ENCODE measurements at regions not wholly inside any gene's neighbourhood (a gene's known extent, or its start where the extent isn't known, plus 50 kb on each side); places are given as distances from the start of the nearest gene placed in this dataset.

DNA sequence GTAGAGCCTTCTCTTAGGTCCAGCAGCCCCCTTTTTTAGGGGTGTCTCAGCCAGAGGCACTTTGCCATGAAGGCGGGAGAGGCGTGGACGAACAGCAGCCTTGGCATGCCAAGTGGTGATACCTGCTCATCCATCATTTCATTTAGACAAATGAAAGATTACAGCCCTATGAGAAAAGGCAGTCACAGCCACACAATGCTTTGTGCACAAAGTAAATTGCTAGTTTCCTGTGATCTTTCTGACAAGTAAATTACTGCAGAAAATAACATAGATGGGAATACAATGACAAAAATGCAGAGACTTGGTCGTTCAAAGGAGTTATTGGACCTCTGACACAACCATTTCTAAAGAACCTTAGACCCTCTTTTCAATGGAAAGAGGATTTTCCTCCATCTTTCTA is 94.9 kb downstream of the RND3 start:
- H3K27ac Mint-ChIP-seq (ENCODE audit: unreplicated experiment): no peak overlapping the region
- H3K9me3 Mint-ChIP-seq (ENCODE audit: unreplicated experiment): no peaks in the 10 kb centered on the region
- no peak for DNase-seq (ENCODE audit: low spot score)
- no peaks in the 10 kb centered on the region for H3K36me3 Mint-ChIP-seq (ENCODE audit: low read depth, unreplicated experiment)
- H3K4me1 Mint-ChIP-seq (ENCODE audit: unreplicated experiment): no peaks in the 10 kb centered on the region
- TF ChIP-seq, protein P1, sequence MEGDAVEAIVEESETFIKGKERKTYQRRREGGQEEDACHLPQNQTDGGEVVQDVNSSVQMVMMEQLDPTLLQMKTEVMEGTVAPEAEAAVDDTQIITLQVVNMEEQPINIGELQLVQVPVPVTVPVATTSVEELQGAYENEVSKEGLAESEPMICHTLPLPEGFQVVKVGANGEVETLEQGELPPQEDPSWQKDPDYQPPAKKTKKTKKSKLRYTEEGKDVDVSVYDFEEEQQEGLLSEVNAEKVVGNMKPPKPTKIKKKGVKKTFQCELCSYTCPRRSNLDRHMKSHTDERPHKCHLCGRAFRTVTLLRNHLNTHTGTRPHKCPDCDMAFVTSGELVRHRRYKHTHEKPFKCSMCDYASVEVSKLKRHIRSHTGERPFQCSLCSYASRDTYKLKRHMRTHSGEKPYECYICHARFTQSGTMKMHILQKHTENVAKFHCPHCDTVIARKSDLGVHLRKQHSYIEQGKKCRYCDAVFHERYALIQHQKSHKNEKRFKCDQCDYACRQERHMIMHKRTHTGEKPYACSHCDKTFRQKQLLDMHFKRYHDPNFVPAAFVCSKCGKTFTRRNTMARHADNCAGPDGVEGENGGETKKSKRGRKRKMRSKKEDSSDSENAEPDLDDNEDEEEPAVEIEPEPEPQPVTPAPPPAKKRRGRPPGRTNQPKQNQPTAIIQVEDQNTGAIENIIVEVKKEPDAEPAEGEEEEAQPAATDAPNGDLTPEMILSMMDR (IDR thresholded peaks at IDR 0.05; ENCODE audit: unreplicated experiment): no peak
- H3K4me3 Mint-ChIP-seq (ENCODE audit: unreplicated experiment): no peak overlapping the region
- H3K27me3 Mint-ChIP-seq (ENCODE audit: unreplicated experiment): peaks cover 2% of the 10 kb centered on the region

DNA sequence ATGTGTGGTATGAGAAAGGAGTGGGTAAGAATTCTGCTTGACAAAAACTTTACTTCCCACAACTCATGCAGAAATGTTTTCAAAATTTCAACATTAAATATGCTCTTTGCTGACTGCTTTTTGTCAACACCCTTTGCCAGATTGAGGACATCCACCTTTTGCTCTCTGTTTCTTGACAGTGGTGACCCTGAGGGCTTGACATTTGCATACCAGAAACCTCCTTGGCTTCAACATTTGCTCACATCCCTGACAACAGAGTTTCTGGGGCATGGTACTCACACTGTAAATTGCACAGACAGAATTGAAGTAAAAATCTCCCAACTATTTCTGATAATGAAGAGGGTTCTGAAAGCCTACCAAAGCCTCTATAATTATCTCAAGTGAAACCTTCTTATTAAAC is 95.7 kb downstream of the RND3 start:
- TF ChIP-seq, protein P1 (IDR thresholded peaks at IDR 0.05; ENCODE audit: unreplicated experiment): no peak
- Mint-ChIP-seq H3K4me3 (ENCODE audit: unreplicated experiment) (no peak overlapping the region), H3K4me1 (ENCODE audit: unreplicated experiment) (no peaks in the 10 kb centered on the region), H3K36me3 (ENCODE audit: low read depth, unreplicated experiment) (no peaks in the 10 kb centered on the region), H3K27me3 (ENCODE audit: unreplicated experiment) (peaks cover 2% of the 10 kb centered on the region), H3K9me3 (ENCODE audit: unreplicated experiment) (no peaks in the 10 kb centered on the region), H3K27ac (ENCODE audit: unreplicated experiment) (no peak overlapping the region)
- DNase-seq (ENCODE audit: low spot score): no peak

DNA sequence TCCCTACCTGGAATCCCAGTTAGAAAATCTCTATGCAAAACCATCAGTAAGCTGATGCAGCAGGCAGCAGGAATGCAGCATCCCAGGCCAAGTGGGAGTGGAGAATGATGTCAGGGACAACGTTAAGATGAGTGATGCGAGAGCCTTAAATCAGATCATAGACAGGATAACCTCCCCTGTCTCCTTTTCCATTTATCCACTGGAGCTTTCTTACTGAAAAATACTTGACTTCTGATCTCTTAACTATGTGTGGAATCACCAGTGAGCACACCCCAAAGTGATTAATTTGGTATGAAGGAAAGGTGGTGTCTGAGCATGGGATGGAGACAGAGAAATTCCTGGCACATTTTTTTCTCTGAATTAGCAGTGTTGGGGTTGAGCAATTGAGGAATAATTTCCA is 98.0 kb downstream of the RND3 start:
- Mint-ChIP-seq H3K4me1 (ENCODE audit: unreplicated experiment) (no peaks in the 10 kb centered on the region), H3K4me3 (ENCODE audit: unreplicated experiment) (no peak overlapping the region), H3K9me3 (ENCODE audit: unreplicated experiment) (no peaks in the 10 kb centered on the region)

DNA sequence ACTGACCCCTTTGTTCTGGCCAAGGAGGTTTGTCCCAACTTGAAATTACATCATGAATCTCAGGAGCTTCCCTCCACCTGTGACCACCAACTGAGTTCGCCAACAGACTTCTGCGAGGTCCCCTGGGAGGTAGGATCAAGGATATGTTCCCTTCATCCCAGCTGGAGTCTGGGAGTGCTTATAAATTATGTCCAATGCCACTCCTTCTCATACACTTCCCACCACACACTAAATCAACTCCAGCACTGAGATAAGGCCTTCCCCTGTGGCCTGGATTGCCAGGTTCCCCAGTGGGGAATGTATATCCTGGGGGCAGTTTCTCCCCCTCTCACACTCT is 99.2 kb downstream of the RND3 start:
- no peak for DNase-seq (ENCODE audit: low spot score)
- Mint-ChIP-seq H3K4me1 (ENCODE audit: unreplicated experiment) (no peaks in the 10 kb centered on the region), H3K36me3 (ENCODE audit: low read depth, unreplicated experiment) (no peaks in the 10 kb centered on the region), H3K9me3 (ENCODE audit: unreplicated experiment) (no peaks in the 10 kb centered on the region), H3K27me3 (ENCODE audit: unreplicated experiment) (peaks cover 2% of the 10 kb centered on the region), H3K4me3 (ENCODE audit: unreplicated experiment) (no peak overlapping the region), H3K27ac (ENCODE audit: unreplicated experiment) (no peak overlapping the region)
- TF ChIP-seq, protein P1 (IDR thresholded peaks at IDR 0.05; ENCODE audit: unreplicated experiment): no peak

More for the DNA sequence above, 98.0 kb downstream of the RND3 start:
- no peaks in the 10 kb centered on the region for H3K36me3 Mint-ChIP-seq (ENCODE audit: low read depth, unreplicated experiment)
- TF ChIP-seq, protein P1 (IDR thresholded peaks at IDR 0.05; ENCODE audit: unreplicated experiment): no peak
- DNase-seq (ENCODE audit: low spot score): no peak
- no peak overlapping the region for H3K27ac Mint-ChIP-seq (ENCODE audit: unreplicated experiment)
- H3K27me3 Mint-ChIP-seq (ENCODE audit: unreplicated experiment): peaks cover 2% of the 10 kb centered on the region

DNA sequence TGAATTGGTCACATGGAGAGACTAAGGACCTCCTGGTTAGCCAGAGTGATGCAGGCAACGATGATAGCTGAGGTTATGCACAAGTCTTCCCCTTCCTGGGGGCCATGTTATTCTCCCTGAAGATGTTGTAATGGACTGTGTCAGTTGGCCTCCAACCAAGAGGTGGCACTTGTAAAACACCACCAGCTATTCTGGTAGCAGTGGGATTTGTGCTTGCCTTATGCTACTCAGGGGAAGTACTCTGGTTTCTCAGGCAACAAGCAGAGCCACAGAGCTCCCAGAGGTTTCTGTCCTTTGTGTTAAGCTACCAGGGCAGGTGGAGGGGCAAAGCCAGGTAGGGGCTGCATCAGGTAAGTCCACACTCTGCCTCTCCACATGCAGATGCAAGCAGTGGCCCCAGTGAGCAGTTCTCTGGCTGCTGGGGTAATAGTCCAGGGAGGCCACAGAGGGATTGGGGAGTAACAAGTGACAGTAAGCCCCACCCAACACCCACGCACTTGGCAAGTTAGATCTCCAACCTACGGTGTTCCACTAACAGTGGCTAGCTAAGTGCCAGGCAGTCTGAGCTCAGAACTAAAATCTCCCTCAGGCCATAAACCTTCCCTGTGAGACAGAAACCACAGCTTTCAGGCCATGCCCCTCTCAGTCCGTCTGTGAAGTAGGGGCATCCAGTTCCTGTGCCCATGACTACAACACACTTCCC is 99.7 kb downstream of the RND3 start:
- no peak for DNase-seq (ENCODE audit: low spot score)
- H3K27me3 Mint-ChIP-seq (ENCODE audit: unreplicated experiment): peaks cover 2% of the 10 kb centered on the region
- no peaks in the 10 kb centered on the region for H3K4me1 Mint-ChIP-seq (ENCODE audit: unreplicated experiment)
- H3K9me3 Mint-ChIP-seq (ENCODE audit: unreplicated experiment): no peaks in the 10 kb centered on the region
- H3K4me3 Mint-ChIP-seq (ENCODE audit: unreplicated experiment): no peak overlapping the region
- TF ChIP-seq, protein P1 (IDR thresholded peaks at IDR 0.05; ENCODE audit: unreplicated experiment): no peak
- no peaks in the 10 kb centered on the region for H3K36me3 Mint-ChIP-seq (ENCODE audit: low read depth, unreplicated experiment)
- H3K27ac Mint-ChIP-seq (ENCODE audit: unreplicated experiment): no peak overlapping the region
